LNCaP clone FGC (cell line): ENCODE measurements at regions not wholly inside any gene's neighbourhood (a gene's known extent, or its start where the extent isn't known, plus 50 kb on each side); places are given as distances from the start of the nearest gene placed in this dataset.
A peak's percentile ranks its signal among the peaks of the same experiment; 100 is the strongest.
"Not testable (repeated sequence)": the region's sequence is repeated elsewhere in the genome, so short reads cannot be mapped to it uniquely, and the experiment has no call there.

Experiments used
- DNase-seq: peaks from one replicate; pipeline ENCODE4 v3.0.0-alpha.2; 2011; ENCODE audit warnings: low read depth
- H3K4me3 ChIP-seq: 2 replicates; pipeline ENCODE4 v1.5.1; 2011; ENCODE audit warnings: mild to moderate bottlenecking, low read depth, low read length, control low read depth
- CTCF ChIP-seq: IDR thresholded peaks from 2 replicates; pipeline ENCODE4 v1.5.1; 2012; ENCODE audit warnings: mild to moderate bottlenecking; ENCODE audit not compliant: control insufficient read depth, insufficient read depth; ENCODE audit errors: extremely low read depth

DNA sequence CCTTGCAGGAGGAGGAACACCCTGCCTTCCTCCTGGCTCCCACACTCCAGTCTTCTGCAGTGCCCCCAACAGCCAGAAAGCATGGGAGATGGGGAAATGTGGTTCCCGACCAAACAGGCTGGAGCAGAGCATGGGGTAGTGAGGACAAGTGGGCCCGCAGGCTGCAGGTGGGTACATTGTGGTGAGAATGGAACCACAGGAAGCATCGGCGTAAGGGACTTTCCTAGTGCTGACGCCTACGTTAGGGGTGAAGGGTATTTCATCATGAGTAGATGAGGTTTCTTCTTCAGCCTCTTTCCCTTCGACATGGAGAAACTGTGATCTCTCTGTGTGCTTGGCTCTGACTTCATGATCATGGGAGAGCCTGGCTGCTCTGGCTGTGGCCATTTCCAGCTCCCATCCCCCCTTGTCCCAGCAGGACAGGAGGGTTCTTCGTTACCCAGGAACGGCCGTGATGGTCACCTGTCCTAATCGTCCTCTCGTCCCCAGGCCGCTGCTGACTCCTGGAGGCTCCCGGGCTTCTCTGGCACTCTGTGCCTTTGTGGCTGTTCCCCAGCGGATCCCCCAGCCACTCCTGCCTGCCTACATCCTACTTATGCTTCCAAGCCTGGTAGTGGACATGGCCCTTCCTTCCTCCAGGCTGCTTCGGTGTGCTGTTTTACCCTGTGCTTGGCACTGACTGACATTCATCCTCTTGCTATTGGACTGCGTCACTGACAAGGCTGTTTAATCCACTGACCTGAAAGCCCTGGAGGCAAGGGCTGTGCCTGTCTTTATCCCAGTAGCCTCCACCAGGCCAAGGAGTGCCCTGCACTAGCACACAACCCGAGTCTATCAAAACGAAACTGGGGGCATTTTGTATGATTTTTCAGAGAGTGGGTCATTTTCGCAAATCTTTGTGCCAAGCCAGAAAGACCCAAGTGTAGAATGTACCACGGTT lies 65.2 kb upstream of the CECR2 start:
- TF ChIP-seq CTCF: no peak
- DNase-seq: no peak
- H3K4me3 ChIP-seq: no peak overlapping the region

DNA sequence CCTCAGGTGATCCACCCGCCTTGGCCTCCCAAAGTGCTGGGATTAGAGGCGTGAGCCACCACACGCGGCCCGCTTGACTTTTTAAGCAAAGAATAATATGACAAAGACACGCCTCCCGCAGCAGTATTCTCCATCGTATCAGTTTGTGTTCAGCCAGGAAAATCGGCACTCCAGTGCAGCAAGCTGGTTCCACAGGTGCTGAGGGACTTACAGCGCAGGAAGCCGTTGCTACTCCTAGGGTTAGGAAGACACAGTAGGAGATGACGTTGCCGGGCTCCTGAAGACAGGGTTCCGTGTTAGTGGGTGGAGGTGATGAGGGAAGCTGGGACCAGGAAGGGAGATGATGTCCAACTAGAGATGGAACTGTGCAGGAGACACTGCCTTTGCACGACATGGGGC lies 65.8 kb upstream of the CECR2 start:
- H3K4me3 ChIP-seq: no peak overlapping the region
- no peak for DNase-seq
- no peak for TF ChIP-seq CTCF

- DNase-seq: no peak
- no peak overlapping the region for H3K4me3 ChIP-seq
- TF ChIP-seq CTCF: no peak
Measured at GRCh38 chr22:17302616-17303015, 66.6 kb upstream of the CECR2 start.

- DNase-seq: no peak
- no peak for TF ChIP-seq CTCF
Measured at GRCh38 chr22:17300926-17301325, 68.3 kb upstream of the CECR2 start.

DNA sequence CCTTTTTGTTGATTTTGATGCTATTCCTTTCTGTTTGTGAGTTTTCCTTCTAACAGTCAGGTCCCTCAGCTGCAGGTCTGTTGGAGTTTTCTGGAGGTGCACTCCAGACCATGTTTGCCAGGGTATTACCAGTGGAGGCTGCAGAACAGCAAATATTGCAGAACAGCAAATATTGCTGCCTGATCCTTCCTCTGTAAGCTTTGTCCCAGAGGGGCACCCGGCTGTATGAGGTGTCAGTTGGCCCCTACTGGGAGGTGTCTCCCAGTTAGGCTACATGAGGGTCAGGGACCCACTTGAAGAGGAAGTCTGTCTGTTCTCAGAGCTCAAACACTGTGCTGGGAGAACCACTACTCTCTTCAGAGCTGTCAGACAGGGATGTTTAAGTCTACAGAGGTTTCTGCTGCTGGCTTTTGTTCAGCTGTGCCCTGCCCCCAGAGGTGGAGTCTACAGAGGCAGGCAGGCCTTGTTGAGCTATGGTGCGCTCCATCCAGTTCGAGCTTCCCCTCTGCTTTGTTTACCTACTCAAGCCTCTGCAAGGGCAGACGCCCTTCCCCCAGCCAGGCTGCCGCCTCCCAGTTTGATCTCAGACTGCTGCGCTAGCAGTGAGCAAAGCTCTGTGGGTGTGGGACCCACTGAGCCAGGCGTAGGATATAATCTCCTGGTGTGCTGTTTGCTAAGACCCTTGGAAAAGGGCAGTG lies 70.3 kb upstream of the CECR2 start:
- DNase-seq: peak; percentile 45
- not testable (repeated sequence) for H3K4me3 ChIP-seq

More at GRCh38 chr22:17300926-17301325, 68.3 kb upstream of the CECR2 start:
- H3K4me3 ChIP-seq: no peak overlapping the region

DNA sequence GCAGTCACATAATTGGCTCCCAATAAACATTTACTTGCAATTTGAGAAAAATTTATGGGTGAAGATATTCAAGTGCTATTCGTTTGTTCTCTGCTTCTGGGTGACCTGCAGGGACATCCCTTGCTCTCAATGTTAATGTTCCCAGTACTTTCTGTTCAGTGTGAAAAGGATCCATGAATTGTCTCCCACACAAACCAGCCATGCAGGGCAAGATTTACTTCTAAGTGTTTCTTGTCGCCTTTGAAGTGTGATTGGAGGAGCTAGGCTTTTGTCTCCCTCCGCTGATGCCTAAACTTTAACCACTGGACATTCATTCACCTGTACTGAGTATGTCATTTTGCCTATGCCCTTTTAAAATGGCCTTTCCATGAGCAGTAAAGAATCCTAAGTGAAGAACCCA lies 66.4 kb upstream of the ADA2 start:
- TF ChIP-seq CTCF: no peak
- no peak for DNase-seq
- no peak overlapping the region for H3K4me3 ChIP-seq

- no peak for DNase-seq
- H3K4me3 ChIP-seq: no peak overlapping the region
- TF ChIP-seq CTCF: no peak
Measured at GRCh38 chr22:17284888-17285287, 65.7 kb upstream of the ADA2 start.
